Panc1 (cell line): ENCODE measurements at regions not wholly inside any gene's neighbourhood (a gene's known extent, or its start where the extent isn't known, plus 50 kb on each side); places are given as distances from the start of the nearest gene placed in this dataset.

Experiments
- ATAC-seq: fragments of 200-7000 bp; cut with Tn5 transposase; 2 replicates; pipeline ENCODE4 v1.9.1; 2020; ENCODE audit warnings: mild to moderate bottlenecking, moderate library complexity
- BruUV-seq: library from RNA; stranded (reverse); fragments of 400-500 nt; replicated peaks from 2 replicates; lab custom pipeline; 2021; lab: Mats Ljungman, UMichigan
- CTCF ChIA-PET: fragments of 300-600 bp; sonication (Branson Sonifier 250); formaldehyde crosslinking; loops from one replicate; lab custom pipeline; 2022; ENCODE audit warnings: antibody characterized with exemption; lab: Charles Lee
- POLR2A ChIA-PET: fragments of 300-600 bp; sonication (Branson Sonifier 250); formaldehyde crosslinking; loops from one replicate; lab custom pipeline; 2022; ENCODE audit warnings: antibody characterized with exemption; lab: Charles Lee
- DNase-seq: peaks from one replicate; pipeline ENCODE4 v3.0.0-alpha.2; 2010; ENCODE audit warnings: low read depth, low spot score
- H3K27ac ChIP-seq: 2 replicates; pipeline ENCODE4 v1.5.1; 2011; ENCODE audit warnings: mild to moderate bottlenecking, low read length, inconsistent platforms
- H3K27me3 ChIP-seq: fragments of 200-500 bp; sonication (Bioruptor generic); 2 replicates; pipeline ENCODE4 v1.6.0; 2014; ENCODE audit warnings: low read length, inconsistent platforms; ENCODE audit not compliant: control insufficient read depth, insufficient read depth
- H3K36me3 ChIP-seq: fragments of 200-500 bp; sonication (Bioruptor generic); 2 replicates; pipeline ENCODE4 v1.5.1; 2014; ENCODE audit warnings: inconsistent platforms, mild to moderate bottlenecking, low read length, moderate library complexity; ENCODE audit not compliant: control insufficient read depth, insufficient read depth
- H3K4me1 ChIP-seq: 2 replicates; pipeline ENCODE4 v1.5.1; 2011; ENCODE audit warnings: inconsistent platforms, mild to moderate bottlenecking, low read length, moderate library complexity; ENCODE audit not compliant: control insufficient read depth, insufficient read depth
- H3K4me3 ChIP-seq, 2 experiments: 2 replicates each; pipeline ENCODE4 v1.5.1; 2011 to 2012; ENCODE audit warnings: low read depth in 2 of 2, low read length in 2 of 2, mild to moderate bottlenecking in 2 of 2, inconsistent platforms in 1 of 2, moderate library complexity in 1 of 2
- H3K9me3 ChIP-seq: fragments of 200-500 bp; sonication (Bioruptor generic); 2 replicates; pipeline ENCODE4 v1.5.1; 2014; ENCODE audit warnings: low read depth, mild to moderate bottlenecking, inconsistent platforms, low read length, moderate library complexity; ENCODE audit not compliant: control insufficient read depth, insufficient read depth
- CTCF ChIP-seq: fragments of 450-650 bp; IDR thresholded peaks from 2 replicates; pipeline ENCODE4 v1.5.1; 2017; ENCODE audit warnings: mild to moderate bottlenecking
- POLR2AphosphoS5 ChIP-seq: IDR thresholded peaks from 2 replicates; pipeline ENCODE4 v1.6.1; 2012; ENCODE audit warnings: mild to moderate bottlenecking, low read depth, low read length, moderate library complexity
- REST ChIP-seq, 2 experiments: IDR thresholded peaks; 2 replicates each; pipeline ENCODE4 v1.6.1; 2011 to 2012; ENCODE audit warnings: low read depth in 2 of 2, control low read depth in 1 of 2, low read length in 1 of 2, mild to moderate bottlenecking in 1 of 2, moderate library complexity in 1 of 2; ENCODE audit not compliant: insufficient read depth in 1 of 2
- SIN3A ChIP-seq: IDR thresholded peaks from 2 replicates; pipeline ENCODE4 v1.6.1; 2012; ENCODE audit warnings: low read depth, mild to moderate bottlenecking, low read length, moderate library complexity, borderline replicate concordance; ENCODE audit not compliant: insufficient read depth
- TCF7L2 ChIP-seq: IDR thresholded peaks from 2 replicates; pipeline ENCODE4 v1.6.1; 2011; ENCODE audit warnings: mild to moderate bottlenecking, low read depth, low read length, inconsistent platforms
- in situ Hi-C: cut with HindIII; loops from 2 replicates; pipeline ENCODE4 v1.10.0; 2016; ENCODE audit warnings: low sequenced_read_pairs, low pct_unique_long_range_greater_than_20kb
- intact Hi-C: fragments of 100-400 bp; cut with micrococcal nuclease; formaldehyde crosslinking; loops from one replicate; pipeline ENCODE4 v1.10.0; 2022; ENCODE audit not compliant: unreplicated experiment

GRCh38 chr6:159467473-159468041 lies 225.5 kb downstream of the SOD2 start:
- ATAC-seq (no peak), DNase-seq (no peak)
- Histone ChIP-seq H3K27me3 (no peaks in the 10 kb centered on the region), H3K9me3 (no peaks in the 10 kb centered on the region), H3K4me1 (no peaks in the 10 kb centered on the region), H3K4me3 (no peak overlapping the region), H3K36me3 (no peaks in the 10 kb centered on the region), H3K27ac (no peak overlapping the region)
- BruUV-seq = no TSS peak
- TF ChIP-seq SIN3A (no peak), TCF7L2 (no peak), POLR2AphosphoS5 (no peak), REST (IDR thresholded peaks at IDR 0.05; ENCODE audit: insufficient read depth in 1 of 2, low read depth in 2 of 2, low read length in 1 of 2) (no peak), CTCF (no peak)
- in situ Hi-C loops (no loop called here), intact Hi-C loops (loop anchor here (10.0 kb wide), 1 partner anchor 243 kb away; no protein-coding TSS in a partner anchor)
- ChIA-PET CTCF (no interaction called here), POLR2A (no interaction called here)

- Histone ChIP-seq H3K27me3 (no peaks in the 10 kb centered on the region), H3K9me3 (no peaks in the 10 kb centered on the region), H3K4me3 (no peak overlapping the region), H3K27ac (no peak overlapping the region), H3K36me3 (no peaks in the 10 kb centered on the region), H3K4me1 (no peaks in the 10 kb centered on the region)
- no peak for ATAC-seq
- DNase-seq = no peak
- CTCF ChIA-PET = no interaction called here
- POLR2A ChIA-PET = no interaction called here
- TF ChIP-seq CTCF = no peak
- no peak for TF ChIP-seq REST (IDR thresholded peaks at IDR 0.05; ENCODE audit: insufficient read depth in 1 of 2, low read depth in 2 of 2, low read length in 1 of 2)
- TF ChIP-seq TCF7L2 = no peak
- TF ChIP-seq POLR2AphosphoS5 = no peak
- TF ChIP-seq SIN3A = no peak
- in situ Hi-C loops = no loop called here
- BruUV-seq = no TSS peak
- intact Hi-C loops = loop anchor here (10.0 kb wide), 1 partner anchor 242 kb away; no protein-coding TSS in a partner anchor
Observed at GRCh38 chr6:159466926-159467325, 226.1 kb downstream of the SOD2 start.
